Smooth muscle cell (in vitro differentiated cells): ENCODE measurements at regions not wholly inside any gene's neighbourhood (a gene's known extent, or its start where the extent isn't known, plus 50 kb on each side); places are given as distances from the start of the nearest gene placed in this dataset.

ENCODE experiments used
- DNase-seq: peaks from one replicate; lab custom pipeline; 2025; ENCODE audit not compliant: unreplicated experiment; lab: John Stamatoyannopoulos, UW
- H2AFZ ChIP-seq: fragments of 200-600 bp; sonication (generic); 2 replicates; pipeline ENCODE4 v1.6.0; 2016; ENCODE audit warnings: antibody characterized with exemption, low read depth, mild to moderate bottlenecking
- H3F3A ChIP-seq: fragments of 200-600 bp; sonication (generic); 2 replicates; pipeline ENCODE4 v1.6.0; 2017; ENCODE audit warnings: antibody characterized with exemption, low read depth
- H3K27ac ChIP-seq: fragments of 200-600 bp; sonication (generic); 2 replicates; pipeline ENCODE4 v1.5.1; 2016; ENCODE audit warnings: low read depth, mild to moderate bottlenecking
- H3K27me3 ChIP-seq: fragments of 200-600 bp; sonication (generic); 2 replicates; pipeline ENCODE4 v1.6.1; 2016; ENCODE audit warnings: low read depth, mild to moderate bottlenecking
- H3K36me3 ChIP-seq: fragments of 200-600 bp; sonication (generic); 2 replicates; pipeline ENCODE4 v1.5.1; 2016; ENCODE audit warnings: low read depth
- H3K4me1 ChIP-seq: fragments of 200-600 bp; sonication (generic); 2 replicates; pipeline ENCODE4 v1.5.1; 2016; ENCODE audit warnings: low read depth
- H3K4me2 ChIP-seq: fragments of 200-600 bp; sonication (generic); 2 replicates; pipeline ENCODE4 v1.6.0; 2016; ENCODE audit warnings: mild to moderate bottlenecking
- H3K4me3 ChIP-seq: fragments of 200-600 bp; sonication (generic); 2 replicates; pipeline ENCODE4 v1.5.1; 2016; ENCODE audit warnings: mild to moderate bottlenecking
- H3K79me2 ChIP-seq: fragments of 200-600 bp; sonication (generic); 2 replicates; pipeline ENCODE4 v1.6.0; 2016; ENCODE audit warnings: low read depth, mild to moderate bottlenecking
- H3K9ac ChIP-seq: fragments of 200-600 bp; sonication (generic); 2 replicates; pipeline ENCODE4 v1.6.0; 2016; ENCODE audit warnings: low read depth
- H3K9me3 ChIP-seq: fragments of 200-600 bp; sonication (generic); replicated peaks from 2 replicates; pipeline ENCODE4 v1.5.1; 2016; ENCODE audit warnings: low read depth
- H4K20me1 ChIP-seq: fragments of 200-600 bp; sonication (generic); 2 replicates; pipeline ENCODE4 v1.6.0; 2016; ENCODE audit warnings: low read depth
- CTCF ChIP-seq: fragments of 200-600 bp; sonication (generic); IDR thresholded peaks from 2 replicates; pipeline ENCODE4 v1.5.1; 2017; ENCODE audit warnings: borderline replicate concordance, mild to moderate bottlenecking, antibody characterized with exemption; ENCODE audit not compliant: insufficient read depth, poor library complexity, severe bottlenecking
- WGBS: methylation state at CpG from one replicate; pipeline ENCODE4 v1.1.7; 2016; ENCODE audit warnings: low lambda C conversion rate; 5-methylcytosine and 5-hydroxymethylcytosine counted together

GRCh38 chr6:11291582-11291981, 59.1 kb upstream of the NEDD9 start:
- H3K36me3 ChIP-seq = no peaks in the 10 kb centered on the region
- no peak for TF ChIP-seq CTCF
- no peak overlapping the region for H3K9ac ChIP-seq
- no peak overlapping the region for H3K27ac ChIP-seq
- no peak for DNase-seq
- H3F3A ChIP-seq = peaks cover 9% of the 10 kb centered on the region
- peak overlapping the region; percentile 10 for H3K4me2 ChIP-seq
- H3K4me1 ChIP-seq = no peaks in the 10 kb centered on the region
- H3K9me3 ChIP-seq = peaks cover 6% of the 10 kb centered on the region
- no peaks in the 10 kb centered on the region for H4K20me1 ChIP-seq
- 62% methylated on average over 4 of the region's 4 CpGs for WGBS
- no peak overlapping the region for H3K4me3 ChIP-seq
- no peaks in the 10 kb centered on the region for H3K79me2 ChIP-seq
- H2AFZ ChIP-seq = no peak overlapping the region
- no peaks in the 10 kb centered on the region for H3K27me3 ChIP-seq

GRCh38 chr6:11290027-11290426, 57.6 kb upstream of the NEDD9 start:
- no peak for TF ChIP-seq CTCF
- Histone ChIP-seq H3F3A (peaks cover 9% of the 10 kb centered on the region), H3K9ac (no peak overlapping the region), H3K79me2 (no peaks in the 10 kb centered on the region), H2AFZ (peak overlapping the region; percentile 79), H3K4me1 (no peaks in the 10 kb centered on the region), H4K20me1 (no peaks in the 10 kb centered on the region), H3K4me2 (no peak overlapping the region), H3K4me3 (no peak overlapping the region), H3K27ac (no peak overlapping the region), H3K36me3 (no peaks in the 10 kb centered on the region), H3K9me3 (no peaks in the 10 kb centered on the region), H3K27me3 (no peaks in the 10 kb centered on the region)
- WGBS = 65% methylated on average over 8 of the region's 8 CpGs
- DNase-seq = no peak

DNA sequence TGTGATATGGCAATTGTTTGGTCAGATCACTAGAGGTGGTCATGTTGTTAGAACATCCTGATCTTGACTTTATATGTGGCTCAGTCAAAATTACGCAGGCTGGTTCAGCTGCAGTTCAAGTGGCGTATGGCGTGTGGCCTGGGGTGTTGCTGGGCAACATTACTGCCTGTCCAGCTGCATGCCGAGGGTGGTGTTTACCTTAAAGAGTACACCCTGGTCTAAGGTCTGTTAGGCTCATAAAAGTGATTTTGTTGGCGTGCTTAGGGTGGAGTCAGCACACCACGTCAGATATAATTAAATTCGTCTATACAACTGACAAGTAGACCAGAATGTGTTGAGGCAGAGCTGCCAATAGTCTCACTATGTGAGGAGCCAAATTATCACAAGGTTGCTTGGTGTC, 55.6 kb upstream of the NEDD9 start:
- DNase-seq = no peak
- Histone ChIP-seq H3K9me3 (no peaks in the 10 kb centered on the region), H3K4me3 (no peak overlapping the region), H3K79me2 (no peaks in the 10 kb centered on the region), H3K9ac (no peak overlapping the region), H3K4me2 (no peak overlapping the region), H3F3A (peaks cover 5% of the 10 kb centered on the region), H3K27ac (no peak overlapping the region), H4K20me1 (no peaks in the 10 kb centered on the region), H2AFZ (no peak overlapping the region), H3K36me3 (no peaks in the 10 kb centered on the region), H3K4me1 (no peaks in the 10 kb centered on the region), H3K27me3 (no peaks in the 10 kb centered on the region)
- TF ChIP-seq CTCF = no peak
- 83% methylated on average over 7 of the region's 7 CpGs for WGBS

DNA sequence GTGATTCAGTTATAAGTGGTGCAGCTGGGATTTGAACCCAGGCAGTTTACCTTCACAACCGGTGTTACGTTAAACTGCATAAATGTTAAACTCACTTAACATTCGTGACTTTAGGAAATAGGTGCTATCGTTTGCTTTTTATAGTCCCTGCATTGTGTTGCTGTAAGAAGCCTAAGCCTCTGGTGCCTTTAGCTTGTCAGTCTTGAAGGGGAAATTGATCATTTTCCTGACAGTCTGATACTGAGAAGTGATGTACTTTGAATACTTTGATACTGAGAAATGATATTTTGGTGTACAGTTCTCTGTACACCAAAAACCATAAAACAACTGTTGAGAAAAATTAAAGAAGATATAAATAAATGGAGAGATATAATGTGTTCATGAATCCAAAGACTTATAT, 52.5 kb upstream of the NEDD9 start:
- no peak overlapping the region for H2AFZ ChIP-seq
- H3K79me2 ChIP-seq = no peaks in the 10 kb centered on the region

More for the DNA sequence above, 52.5 kb upstream of the NEDD9 start:
- 93% methylated on average over 4 of the region's 4 CpGs for WGBS
- Histone ChIP-seq H4K20me1 (no peaks in the 10 kb centered on the region), H3K4me2 (no peak overlapping the region), H3F3A (no peaks in the 10 kb centered on the region), H3K27ac (no peak overlapping the region), H3K36me3 (no peaks in the 10 kb centered on the region), H3K9me3 (no peaks in the 10 kb centered on the region), H3K4me1 (no peaks in the 10 kb centered on the region), H3K4me3 (no peak overlapping the region), H3K27me3 (no peaks in the 10 kb centered on the region), H3K9ac (no peak overlapping the region)
- no peak for TF ChIP-seq CTCF
- no peak for DNase-seq
